NCI-H345 treated with DMSO at 0.1 percent for 48 hours (cell line): ENCODE measurements at regions not wholly inside any gene's neighbourhood (a gene's known extent, or its start where the extent isn't known, plus 50 kb on each side); places are given as distances from the start of the nearest gene placed in this dataset.

ENCODE experiments used
- DNase-seq: peaks from one replicate; lab custom pipeline; 2025; ENCODE audit not compliant: unreplicated experiment; lab: John Stamatoyannopoulos, UW

- peak; percentile 69 for DNase-seq
Observed at GRCh38 chr3:159775372-159775961, 213.2 kb upstream of the IL12A start.

GRCh38 chr3:159776779-159777178 lies 211.9 kb upstream of the IL12A start:
- DNase-seq = no peak

- DNase-seq = no peak
Observed at GRCh38 chr3:159779883-159780282, 208.8 kb upstream of the IL12A start.

- DNase-seq = no peak
Observed at GRCh38 chr3:159781867-159782266, 206.8 kb upstream of the IL12A start.

GRCh38 chr3:159782724-159783421 lies 205.8 kb upstream of the IL12A start:
- peak; percentile 69 for DNase-seq

- DNase-seq = no peak
Observed at GRCh38 chr3:159783780-159784742, 204.6 kb upstream of the IL12A start.

GRCh38 chr3:159785273-159785708 lies 203.3 kb upstream of the IL12A start:
- peak; percentile 2 for DNase-seq

GRCh38 chr3:159786489-159787177 lies 202.0 kb upstream of the IL12A start:
- no peak for DNase-seq

- no peak for DNase-seq
Observed at GRCh38 chr3:159787178-159787574, 201.5 kb upstream of the IL12A start.

- DNase-seq = no peak
Observed at GRCh38 chr3:159787794-159788205, 200.8 kb upstream of the IL12A start.

GRCh38 chr3:159788291-159788690 lies 200.3 kb upstream of the IL12A start:
- DNase-seq = no peak

GRCh38 chr3:159789017-159789416 lies 199.6 kb upstream of the IL12A start:
- no peak for DNase-seq

- no peak for DNase-seq
Observed at GRCh38 chr3:159789742-159790635, 198.6 kb upstream of the IL12A start.

- no peak for DNase-seq
Observed at GRCh38 chr3:159791336-159791735, 197.3 kb upstream of the IL12A start.

- no peak for DNase-seq
Observed at GRCh38 chr3:159792070-159792469, 196.6 kb upstream of the IL12A start.

- DNase-seq = no peak
Observed at GRCh38 chr3:159795042-159795441, 193.6 kb upstream of the IL12A start.

GRCh38 chr3:159795681-159796175 lies 192.9 kb upstream of the IL12A start:
- DNase-seq = no peak

GRCh38 chr3:159796226-159796625 lies 192.4 kb upstream of the IL12A start:
- no peak for DNase-seq

- DNase-seq = no peak
Observed at GRCh38 chr3:159796744-159797143, 191.9 kb upstream of the IL12A start.

- DNase-seq = no peak
Observed at GRCh38 chr3:159797771-159798170, 190.9 kb upstream of the IL12A start.
